ENCODE measurements at regions not wholly inside any gene's neighbourhood (a gene's known extent, or its start where the extent isn't known, plus 50 kb on each side); places are given as distances from the start of the nearest gene placed in this dataset.

DNA sequence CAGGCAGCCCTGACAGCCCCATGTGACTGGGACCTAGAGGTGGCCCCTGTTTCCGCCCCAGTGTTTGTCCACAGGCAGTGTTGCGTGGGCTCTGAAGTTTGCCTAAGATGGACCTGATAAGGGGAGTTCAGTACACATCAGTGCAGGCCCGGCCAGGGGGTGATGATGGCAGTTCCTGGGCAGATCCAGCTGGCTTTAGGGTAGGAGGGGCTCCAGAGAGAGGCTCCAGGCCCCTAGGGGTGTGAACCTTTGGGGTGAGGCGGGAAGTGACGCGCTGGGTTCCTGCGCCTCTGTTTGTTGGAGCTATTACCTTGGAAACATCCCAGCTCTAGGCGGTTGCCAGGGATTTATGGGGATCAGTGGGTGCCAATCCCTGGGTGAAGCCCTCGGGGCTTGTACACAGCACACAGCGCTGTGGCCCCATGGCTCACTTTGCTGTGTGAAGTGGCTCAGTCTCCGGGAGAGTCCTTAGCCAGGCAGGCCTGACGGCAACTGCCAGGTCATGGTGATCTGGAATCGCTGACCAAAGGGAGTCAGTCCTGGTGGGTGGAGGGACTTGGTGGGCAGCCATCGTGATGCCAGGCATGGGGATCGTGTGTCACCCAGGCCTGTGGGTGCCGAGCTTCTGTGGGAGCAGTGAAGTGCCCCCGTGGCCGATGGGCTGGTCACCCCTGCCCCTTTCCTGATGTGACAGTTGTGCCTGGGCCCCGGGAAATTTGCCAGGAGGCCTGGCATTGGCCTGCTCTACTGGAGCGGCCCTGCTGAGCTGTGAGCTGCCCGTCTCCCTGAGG, 146.1 kb downstream of the SEC14L1 start (continued):
- TF ChIP-seq, protein P1, sequence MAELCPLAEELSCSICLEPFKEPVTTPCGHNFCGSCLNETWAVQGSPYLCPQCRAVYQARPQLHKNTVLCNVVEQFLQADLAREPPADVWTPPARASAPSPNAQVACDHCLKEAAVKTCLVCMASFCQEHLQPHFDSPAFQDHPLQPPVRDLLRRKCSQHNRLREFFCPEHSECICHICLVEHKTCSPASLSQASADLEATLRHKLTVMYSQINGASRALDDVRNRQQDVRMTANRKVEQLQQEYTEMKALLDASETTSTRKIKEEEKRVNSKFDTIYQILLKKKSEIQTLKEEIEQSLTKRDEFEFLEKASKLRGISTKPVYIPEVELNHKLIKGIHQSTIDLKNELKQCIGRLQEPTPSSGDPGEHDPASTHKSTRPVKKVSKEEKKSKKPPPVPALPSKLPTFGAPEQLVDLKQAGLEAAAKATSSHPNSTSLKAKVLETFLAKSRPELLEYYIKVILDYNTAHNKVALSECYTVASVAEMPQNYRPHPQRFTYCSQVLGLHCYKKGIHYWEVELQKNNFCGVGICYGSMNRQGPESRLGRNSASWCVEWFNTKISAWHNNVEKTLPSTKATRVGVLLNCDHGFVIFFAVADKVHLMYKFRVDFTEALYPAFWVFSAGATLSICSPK (IDR thresholded peaks at IDR 0.05; ENCODE audit: borderline replicate concordance) = no peak
- TF ChIP-seq HCFC1 (IDR thresholded peaks at IDR 0.05; ENCODE audit: low read depth, low read length) = no peak
- peak; percentile 49; the same call in 1 of the 2 replicates for TF ChIP-seq EGR1 (conservative IDR thresholded peaks at IDR 0.05)
- TF ChIP-seq ZKSCAN1 (IDR thresholded peaks at IDR 0.05; ENCODE audit: low read depth, low read length) = no peak
- TF ChIP-seq FOS (IDR thresholded peaks at IDR 0.05; ENCODE audit: extremely low read depth, insufficient read length) = no peak
- TF ChIP-seq GABPB1 (CRISPR knock-in tag; IDR thresholded peaks at IDR 0.05) = no peak
- TF ChIP-seq, protein P2, sequence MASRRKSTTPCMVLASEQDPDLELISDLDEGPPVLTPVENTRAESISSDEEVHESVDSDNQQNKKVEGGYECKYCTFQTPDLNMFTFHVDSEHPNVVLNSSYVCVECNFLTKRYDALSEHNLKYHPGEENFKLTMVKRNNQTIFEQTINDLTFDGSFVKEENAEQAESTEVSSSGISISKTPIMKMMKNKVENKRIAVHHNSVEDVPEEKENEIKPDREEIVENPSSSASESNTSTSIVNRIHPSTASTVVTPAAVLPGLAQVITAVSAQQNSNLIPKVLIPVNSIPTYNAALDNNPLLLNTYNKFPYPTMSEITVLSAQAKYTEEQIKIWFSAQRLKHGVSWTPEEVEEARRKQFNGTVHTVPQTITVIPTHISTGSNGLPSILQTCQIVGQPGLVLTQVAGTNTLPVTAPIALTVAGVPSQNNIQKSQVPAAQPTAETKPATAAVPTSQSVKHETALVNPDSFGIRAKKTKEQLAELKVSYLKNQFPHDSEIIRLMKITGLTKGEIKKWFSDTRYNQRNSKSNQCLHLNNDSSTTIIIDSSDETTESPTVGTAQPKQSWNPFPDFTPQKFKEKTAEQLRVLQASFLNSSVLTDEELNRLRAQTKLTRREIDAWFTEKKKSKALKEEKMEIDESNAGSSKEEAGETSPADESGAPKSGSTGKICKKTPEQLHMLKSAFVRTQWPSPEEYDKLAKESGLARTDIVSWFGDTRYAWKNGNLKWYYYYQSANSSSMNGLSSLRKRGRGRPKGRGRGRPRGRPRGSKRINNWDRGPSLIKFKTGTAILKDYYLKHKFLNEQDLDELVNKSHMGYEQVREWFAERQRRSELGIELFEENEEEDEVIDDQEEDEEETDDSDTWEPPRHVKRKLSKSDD (conservative IDR thresholded peaks at IDR 0.05; ENCODE audit: low read length) = no peak
- TF ChIP-seq, protein P3, sequence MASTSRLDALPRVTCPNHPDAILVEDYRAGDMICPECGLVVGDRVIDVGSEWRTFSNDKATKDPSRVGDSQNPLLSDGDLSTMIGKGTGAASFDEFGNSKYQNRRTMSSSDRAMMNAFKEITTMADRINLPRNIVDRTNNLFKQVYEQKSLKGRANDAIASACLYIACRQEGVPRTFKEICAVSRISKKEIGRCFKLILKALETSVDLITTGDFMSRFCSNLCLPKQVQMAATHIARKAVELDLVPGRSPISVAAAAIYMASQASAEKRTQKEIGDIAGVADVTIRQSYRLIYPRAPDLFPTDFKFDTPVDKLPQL (IDR thresholded peaks at IDR 0.05; ENCODE audit: extremely low read depth, insufficient read length) = no peak
- TF ChIP-seq, protein P4, sequence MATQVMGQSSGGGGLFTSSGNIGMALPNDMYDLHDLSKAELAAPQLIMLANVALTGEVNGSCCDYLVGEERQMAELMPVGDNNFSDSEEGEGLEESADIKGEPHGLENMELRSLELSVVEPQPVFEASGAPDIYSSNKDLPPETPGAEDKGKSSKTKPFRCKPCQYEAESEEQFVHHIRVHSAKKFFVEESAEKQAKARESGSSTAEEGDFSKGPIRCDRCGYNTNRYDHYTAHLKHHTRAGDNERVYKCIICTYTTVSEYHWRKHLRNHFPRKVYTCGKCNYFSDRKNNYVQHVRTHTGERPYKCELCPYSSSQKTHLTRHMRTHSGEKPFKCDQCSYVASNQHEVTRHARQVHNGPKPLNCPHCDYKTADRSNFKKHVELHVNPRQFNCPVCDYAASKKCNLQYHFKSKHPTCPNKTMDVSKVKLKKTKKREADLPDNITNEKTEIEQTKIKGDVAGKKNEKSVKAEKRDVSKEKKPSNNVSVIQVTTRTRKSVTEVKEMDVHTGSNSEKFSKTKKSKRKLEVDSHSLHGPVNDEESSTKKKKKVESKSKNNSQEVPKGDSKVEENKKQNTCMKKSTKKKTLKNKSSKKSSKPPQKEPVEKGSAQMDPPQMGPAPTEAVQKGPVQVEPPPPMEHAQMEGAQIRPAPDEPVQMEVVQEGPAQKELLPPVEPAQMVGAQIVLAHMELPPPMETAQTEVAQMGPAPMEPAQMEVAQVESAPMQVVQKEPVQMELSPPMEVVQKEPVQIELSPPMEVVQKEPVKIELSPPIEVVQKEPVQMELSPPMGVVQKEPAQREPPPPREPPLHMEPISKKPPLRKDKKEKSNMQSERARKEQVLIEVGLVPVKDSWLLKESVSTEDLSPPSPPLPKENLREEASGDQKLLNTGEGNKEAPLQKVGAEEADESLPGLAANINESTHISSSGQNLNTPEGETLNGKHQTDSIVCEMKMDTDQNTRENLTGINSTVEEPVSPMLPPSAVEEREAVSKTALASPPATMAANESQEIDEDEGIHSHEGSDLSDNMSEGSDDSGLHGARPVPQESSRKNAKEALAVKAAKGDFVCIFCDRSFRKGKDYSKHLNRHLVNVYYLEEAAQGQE (IDR thresholded peaks at IDR 0.05; ENCODE audit: borderline replicate concordance) = peak; percentile 27
- TF ChIP-seq, protein P4 (CRISPR knock-in tag; IDR thresholded peaks at IDR 0.05; ENCODE audit: low read depth) = no peak
- no peak for TF ChIP-seq DDX20 (tag; IDR thresholded peaks at IDR 0.05; ENCODE audit: low read depth)
- 0 out of 2 replicates have a peak, but pooled peaks have one; percentile 13 for TF ChIP-seq CTBP1 (IDR thresholded peaks at IDR 0.05; ENCODE audit: borderline replicate concordance)
- no peak for TF ChIP-seq STAT5B (CRISPR knock-in tag; IDR thresholded peaks at IDR 0.05)
